RCC 7860 (cell line): ENCODE measurements at regions not wholly inside any gene's neighbourhood (a gene's known extent, or its start where the extent isn't known, plus 50 kb on each side); places are given as distances from the start of the nearest gene placed in this dataset.
"Not testable (repeated sequence)": the region's sequence is repeated elsewhere in the genome, so short reads cannot be mapped to it uniquely, and the experiment has no call there.

Source experiments
- DNase-seq: peaks from one replicate; pipeline ENCODE4 v3.0.0-alpha.2; 2015; ENCODE audit warnings: low spot score
- FAIRE-seq: peaks from 2 replicates; lab custom pipeline; 2012; peaks lifted over from hg19 to GRCh38; lab: Jason Lieb, UNC

GRCh38 chr5:131005963-131006684, 158.9 kb downstream of the HINT1 start:
- DNase-seq (no peak), FAIRE-seq (no peak)

GRCh38 chr5:131001507-131001906, 163.5 kb downstream of the HINT1 start:
- FAIRE-seq (no peak), DNase-seq (no peak)

GRCh38 chr5:131000289-131000688, 164.8 kb downstream of the HINT1 start:
- no peak for DNase-seq
- no peak for FAIRE-seq

- DNase-seq, FAIRE-seq: not testable (repeated sequence)
Measured at GRCh38 chr5:130996720-130997119, 168.3 kb downstream of the HINT1 start.

GRCh38 chr5:130995851-130996250, 169.2 kb downstream of the HINT1 start:
- FAIRE-seq, result no peak
- no peak for DNase-seq

- no peak for DNase-seq
Measured at GRCh38 chr5:130995254-130995515, 169.9 kb downstream of the HINT1 start.

GRCh38 chr5:130994496-130995253, 170.4 kb downstream of the HINT1 start:
- no peak for DNase-seq
- no peak for FAIRE-seq

More at GRCh38 chr5:130995254-130995515, 169.9 kb downstream of the HINT1 start:
- no peak for FAIRE-seq

GRCh38 chr5:130992621-130993020, 172.4 kb downstream of the HINT1 start:
- FAIRE-seq (no peak), DNase-seq (no peak)

GRCh38 chr5:130992095-130992494, 173.0 kb downstream of the HINT1 start:
- FAIRE-seq, result no peak
- no peak for DNase-seq

- no peak for DNase-seq
- no peak for FAIRE-seq
Measured at GRCh38 chr5:130985776-130986175, 179.3 kb downstream of the HINT1 start.

GRCh38 chr5:130981663-130982062, 183.4 kb downstream of the HINT1 start:
- DNase-seq, result no peak
- FAIRE-seq, result no peak

- FAIRE-seq, result no peak
- DNase-seq, result no peak
Measured at GRCh38 chr5:130978475-130978874, 186.6 kb downstream of the HINT1 start.

GRCh38 chr5:130976493-130976892, 188.6 kb downstream of the HINT1 start:
- no peak for FAIRE-seq
- no peak for DNase-seq

GRCh38 chr5:130975847-130976246, 189.2 kb downstream of the HINT1 start:
- FAIRE-seq, result no peak
- DNase-seq, result no peak

- DNase-seq (no peak), FAIRE-seq (no peak)
Measured at GRCh38 chr5:130975299-130975698, 189.8 kb downstream of the HINT1 start.

GRCh38 chr5:130974021-130974683, 190.9 kb downstream of the HINT1 start:
- DNase-seq, result no peak
- FAIRE-seq, result no peak

GRCh38 chr5:130966990-130967525, 198.0 kb downstream of the HINT1 start:
- DNase-seq, result no peak
- FAIRE-seq, result no peak

- DNase-seq (no peak), FAIRE-seq (no peak)
Measured at GRCh38 chr5:130965920-130966319, 199.1 kb downstream of the HINT1 start.

- no peak for FAIRE-seq
- no peak for DNase-seq
Measured at GRCh38 chr5:130965360-130965759, 199.7 kb downstream of the HINT1 start.

GRCh38 chr5:130964231-130965202, 200.5 kb downstream of the HINT1 start:
- FAIRE-seq, result no peak
- DNase-seq, result no peak

GRCh38 chr5:130963798-130964197, 201.3 kb downstream of the HINT1 start:
- DNase-seq, result no peak
- FAIRE-seq, result no peak
